WTC11 (cell line): ENCODE measurements at regions not wholly inside any gene's neighbourhood (a gene's known extent, or its start where the extent isn't known, plus 50 kb on each side); places are given as distances from the start of the nearest gene placed in this dataset.

Experiments used
- ATAC-seq: fragments of 200-7000 bp; cut with Tn5 transposase; 2 replicates; pipeline ENCODE4 v1.10.0; 2021; ENCODE audit warnings: mild to moderate bottlenecking, moderate library complexity
- CTCF ChIA-PET: fragments of 300-600 bp; sonication (Branson Sonifier 250); formaldehyde crosslinking; loops from one replicate; lab custom pipeline; 2021; ENCODE audit warnings: antibody characterized with exemption; lab: Charles Lee
- POLR2A ChIA-PET: fragments of 350-600 bp; sonication (Branson Sonifier 250); formaldehyde crosslinking; loops from one replicate; lab custom pipeline; 2021; ENCODE audit warnings: antibody characterized with exemption; lab: Charles Lee
- DNase-seq: peaks from one replicate; pipeline ENCODE4 v3.0.0; 2021; ENCODE audit warnings: low spot score
- H3K27ac Mint-ChIP-seq: 2 replicates; pipeline ENCODE4 v1.8.0; 2021; ENCODE audit warnings: mixed read lengths
- H3K27me3 Mint-ChIP-seq: 2 replicates; pipeline ENCODE4 v1.8.0; 2021; ENCODE audit warnings: low read depth, mild to moderate bottlenecking, moderate library complexity, mixed read lengths
- H3K36me3 Mint-ChIP-seq: 2 replicates; pipeline ENCODE4 v1.8.0; 2021; ENCODE audit warnings: mixed read lengths
- H3K4me1 Mint-ChIP-seq: 2 replicates; pipeline ENCODE4 v1.8.0; 2022; ENCODE audit warnings: mixed read lengths
- H3K4me3 Mint-ChIP-seq: 2 replicates; pipeline ENCODE4 v1.8.0; 2021; ENCODE audit warnings: mild to moderate bottlenecking, moderate library complexity, mixed read lengths
- H3K9me3 Mint-ChIP-seq: 2 replicates; pipeline ENCODE4 v1.8.0; 2021; ENCODE audit warnings: mixed read lengths
- ATF6 ChIP-seq: sonication (generic); formaldehyde crosslinking; IDR thresholded peaks from 2 replicates; pipeline ENCODE4 v1.8.1; 2023; ENCODE audit warnings: mild to moderate bottlenecking, missing genetic modification reagents
- CDX4 ChIP-seq: fragments of 250-450 bp; sonication (Bioruptor Pico); IDR thresholded peaks from 2 replicates; pipeline ENCODE4 v1.9.0; 2021; ENCODE audit warnings: moderate library complexity, mild to moderate bottlenecking, inconsistent platforms, borderline replicate concordance
- CREM ChIP-seq: sonication (generic); formaldehyde crosslinking; IDR thresholded peaks from 2 replicates; pipeline ENCODE4 v1.8.1; 2022; ENCODE audit warnings: mild to moderate bottlenecking, missing genetic modification reagents, moderate library complexity
- E2F1 ChIP-seq: sonication (generic); formaldehyde crosslinking; IDR thresholded peaks from 2 replicates; pipeline ENCODE4 v1.8.0; 2022; ENCODE audit warnings: mild to moderate bottlenecking, missing genetic modification reagents
- FOXP1 ChIP-seq: sonication (generic); formaldehyde crosslinking; IDR thresholded peaks from 2 replicates; pipeline ENCODE4 v1.8.0; 2022; ENCODE audit warnings: missing genetic modification reagents, mild to moderate bottlenecking, moderate library complexity, borderline replicate concordance
- GABPB1 ChIP-seq: sonication (generic); formaldehyde crosslinking; IDR thresholded peaks from 2 replicates; pipeline ENCODE4 v1.8.1; 2023; ENCODE audit warnings: mild to moderate bottlenecking, missing genetic modification reagents
- JAZF1 ChIP-seq: fragments of 250-450 bp; sonication (Bioruptor Pico); IDR thresholded peaks from 2 replicates; pipeline ENCODE4 v1.9.0; 2021; ENCODE audit warnings: moderate library complexity, mild to moderate bottlenecking, inconsistent platforms
- PREB ChIP-seq: sonication (generic); formaldehyde crosslinking; IDR thresholded peaks from 2 replicates; pipeline ENCODE4 v1.8.1; 2022; ENCODE audit warnings: mild to moderate bottlenecking, missing genetic modification reagents, moderate library complexity, borderline replicate concordance
- SMAD3 ChIP-seq: sonication (generic); formaldehyde crosslinking; IDR thresholded peaks from 2 replicates; pipeline ENCODE4 v1.8.0; 2022; ENCODE audit warnings: missing genetic modification reagents, mild to moderate bottlenecking, borderline replicate concordance
- ZNF138 ChIP-seq: sonication (generic); formaldehyde crosslinking; conservative IDR thresholded peaks from 2 replicates; pipeline ENCODE4 v1.8.1; 2022; ENCODE audit warnings: mild to moderate bottlenecking, moderate library complexity, missing genetic modification reagents
- TF ChIP-seq, protein P1 (sequence below): sonication (generic); formaldehyde crosslinking; IDR thresholded peaks from 2 replicates; pipeline ENCODE4 v1.8.1; 2022; ENCODE audit warnings: low read depth, missing genetic modification reagents, borderline replicate concordance
- TF ChIP-seq, protein P2 (sequence below): sonication (generic); formaldehyde crosslinking; IDR thresholded peaks from 2 replicates; pipeline ENCODE4 v1.8.1; 2023; ENCODE audit warnings: mild to moderate bottlenecking, missing genetic modification reagents, moderate library complexity
- TF ChIP-seq, protein P3 (sequence below): sonication (generic); formaldehyde crosslinking; IDR thresholded peaks from 2 replicates; pipeline ENCODE4 v1.8.0; 2023; ENCODE audit warnings: missing genetic modification reagents, mild to moderate bottlenecking, borderline replicate concordance

DNA sequence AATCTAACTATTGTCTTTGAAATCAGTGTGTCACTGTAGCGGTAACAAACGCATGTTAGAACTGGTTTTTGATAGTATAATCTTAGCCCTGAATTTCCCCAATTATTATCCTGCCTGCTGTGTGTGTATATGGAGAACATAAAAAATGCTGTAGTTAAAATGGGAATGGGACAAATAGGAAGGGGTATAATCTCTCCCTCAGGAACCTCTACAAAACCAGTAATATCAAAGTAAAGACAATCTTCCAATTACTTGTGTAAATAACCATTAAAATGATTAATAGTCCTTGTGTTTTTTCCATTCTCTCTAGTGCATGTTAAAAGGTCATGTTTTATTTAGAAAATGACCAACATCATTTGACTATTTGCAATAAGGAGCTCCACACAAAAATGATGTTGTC lies 200.1 kb upstream of the TMTC1 start:
- CTCF ChIA-PET: no interaction called here

More for the DNA sequence above, 200.1 kb upstream of the TMTC1 start:
- Mint-ChIP-seq H3K27me3 (no peaks in the 10 kb centered on the region), H3K4me1 (no peaks in the 10 kb centered on the region), H3K4me3 (no peak overlapping the region), H3K36me3 (peaks cover 5% of the 10 kb centered on the region; the same call in 1 of the 2 replicates), H3K27ac (no peak overlapping the region), H3K9me3 (peaks cover 25% of the 10 kb centered on the region)
- POLR2A ChIA-PET: no interaction called here
- TF ChIP-seq ZNF138 (CRISPR knock-in tag) (no peak), FOXP1 (no peak), CDX4 (CRISPR knock-in tag) (no peak), CREM (no peak), PREB (CRISPR knock-in tag) (no peak), ATF6 (CRISPR knock-in tag) (no peak), JAZF1 (no peak), SMAD3 (CRISPR knock-in tag) (no peak), GABPB1 (CRISPR knock-in tag) (no peak), E2F1 (CRISPR knock-in tag) (no peak)
- TF ChIP-seq, protein P1, sequence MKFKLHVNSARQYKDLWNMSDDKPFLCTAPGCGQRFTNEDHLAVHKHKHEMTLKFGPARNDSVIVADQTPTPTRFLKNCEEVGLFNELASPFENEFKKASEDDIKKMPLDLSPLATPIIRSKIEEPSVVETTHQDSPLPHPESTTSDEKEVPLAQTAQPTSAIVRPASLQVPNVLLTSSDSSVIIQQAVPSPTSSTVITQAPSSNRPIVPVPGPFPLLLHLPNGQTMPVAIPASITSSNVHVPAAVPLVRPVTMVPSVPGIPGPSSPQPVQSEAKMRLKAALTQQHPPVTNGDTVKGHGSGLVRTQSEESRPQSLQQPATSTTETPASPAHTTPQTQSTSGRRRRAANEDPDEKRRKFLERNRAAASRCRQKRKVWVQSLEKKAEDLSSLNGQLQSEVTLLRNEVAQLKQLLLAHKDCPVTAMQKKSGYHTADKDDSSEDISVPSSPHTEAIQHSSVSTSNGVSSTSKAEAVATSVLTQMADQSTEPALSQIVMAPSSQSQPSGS (CRISPR knock-in tag): no peak
- TF ChIP-seq, protein P2, sequence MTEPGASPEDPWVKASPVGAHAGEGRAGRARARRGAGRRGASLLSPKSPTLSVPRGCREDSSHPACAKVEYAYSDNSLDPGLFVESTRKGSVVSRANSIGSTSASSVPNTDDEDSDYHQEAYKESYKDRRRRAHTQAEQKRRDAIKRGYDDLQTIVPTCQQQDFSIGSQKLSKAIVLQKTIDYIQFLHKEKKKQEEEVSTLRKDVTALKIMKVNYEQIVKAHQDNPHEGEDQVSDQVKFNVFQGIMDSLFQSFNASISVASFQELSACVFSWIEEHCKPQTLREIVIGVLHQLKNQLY (CRISPR knock-in tag): no peak
- TF ChIP-seq, protein P3, sequence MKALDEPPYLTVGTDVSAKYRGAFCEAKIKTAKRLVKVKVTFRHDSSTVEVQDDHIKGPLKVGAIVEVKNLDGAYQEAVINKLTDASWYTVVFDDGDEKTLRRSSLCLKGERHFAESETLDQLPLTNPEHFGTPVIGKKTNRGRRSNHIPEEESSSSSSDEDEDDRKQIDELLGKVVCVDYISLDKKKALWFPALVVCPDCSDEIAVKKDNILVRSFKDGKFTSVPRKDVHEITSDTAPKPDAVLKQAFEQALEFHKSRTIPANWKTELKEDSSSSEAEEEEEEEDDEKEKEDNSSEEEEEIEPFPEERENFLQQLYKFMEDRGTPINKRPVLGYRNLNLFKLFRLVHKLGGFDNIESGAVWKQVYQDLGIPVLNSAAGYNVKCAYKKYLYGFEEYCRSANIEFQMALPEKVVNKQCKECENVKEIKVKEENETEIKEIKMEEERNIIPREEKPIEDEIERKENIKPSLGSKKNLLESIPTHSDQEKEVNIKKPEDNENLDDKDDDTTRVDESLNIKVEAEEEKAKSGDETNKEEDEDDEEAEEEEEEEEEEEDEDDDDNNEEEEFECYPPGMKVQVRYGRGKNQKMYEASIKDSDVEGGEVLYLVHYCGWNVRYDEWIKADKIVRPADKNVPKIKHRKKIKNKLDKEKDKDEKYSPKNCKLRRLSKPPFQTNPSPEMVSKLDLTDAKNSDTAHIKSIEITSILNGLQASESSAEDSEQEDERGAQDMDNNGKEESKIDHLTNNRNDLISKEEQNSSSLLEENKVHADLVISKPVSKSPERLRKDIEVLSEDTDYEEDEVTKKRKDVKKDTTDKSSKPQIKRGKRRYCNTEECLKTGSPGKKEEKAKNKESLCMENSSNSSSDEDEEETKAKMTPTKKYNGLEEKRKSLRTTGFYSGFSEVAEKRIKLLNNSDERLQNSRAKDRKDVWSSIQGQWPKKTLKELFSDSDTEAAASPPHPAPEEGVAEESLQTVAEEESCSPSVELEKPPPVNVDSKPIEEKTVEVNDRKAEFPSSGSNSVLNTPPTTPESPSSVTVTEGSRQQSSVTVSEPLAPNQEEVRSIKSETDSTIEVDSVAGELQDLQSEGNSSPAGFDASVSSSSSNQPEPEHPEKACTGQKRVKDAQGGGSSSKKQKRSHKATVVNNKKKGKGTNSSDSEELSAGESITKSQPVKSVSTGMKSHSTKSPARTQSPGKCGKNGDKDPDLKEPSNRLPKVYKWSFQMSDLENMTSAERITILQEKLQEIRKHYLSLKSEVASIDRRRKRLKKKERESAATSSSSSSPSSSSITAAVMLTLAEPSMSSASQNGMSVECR (CRISPR knock-in tag): no peak
- no peak for ATAC-seq
- no peak for DNase-seq
